Caco-2 (cell line): ENCODE measurements at regions not wholly inside any gene's neighbourhood (a gene's known extent, or its start where the extent isn't known, plus 50 kb on each side); places are given as distances from the start of the nearest gene placed in this dataset.

ENCODE experiments used
- BruUV-seq: library from RNA; stranded (reverse); fragments of 400-500 nt; replicated peaks from 2 replicates; lab custom pipeline; 2021; lab: Mats Ljungman, UMichigan
- CTCF ChIA-PET: fragments of 300-600 bp; sonication (Branson Sonifier 250); formaldehyde crosslinking; loops from one replicate; lab custom pipeline; 2022; ENCODE audit warnings: antibody characterized with exemption; lab: Charles Lee
- POLR2A ChIA-PET: fragments of 300-600 bp; sonication (Branson Sonifier 250); formaldehyde crosslinking; loops from one replicate; lab custom pipeline; 2022; ENCODE audit warnings: antibody characterized with exemption; lab: Charles Lee
- DNase-seq, 2 experiments: peaks; one replicate each; pipeline versions ENCODE4 v3.0.0 to v3.0.0-alpha.2; 2020 to 2022
- H3K27me3 ChIP-seq: replicated peaks from 2 replicates; pipeline ENCODE4 v1.6.0; 2011; ENCODE audit warnings: low read length; ENCODE audit not compliant: control insufficient read depth, insufficient read depth
- H3K36me3 ChIP-seq: 2 replicates; pipeline ENCODE4 v1.5.1; 2011; ENCODE audit warnings: low read length; ENCODE audit not compliant: control insufficient read depth, insufficient read depth
- H3K4me1 ChIP-seq: fragments of 250-450 bp; sonication (Bioruptor Pico); 2 replicates; pipeline ENCODE4 v1.5.1; 2020; ENCODE audit warnings: mild to moderate bottlenecking
- H3K4me3 ChIP-seq: 2 replicates; pipeline ENCODE4 v1.5.1; 2011; ENCODE audit warnings: low read depth, mild to moderate bottlenecking, control low read depth, low read length
- H3K9me3 ChIP-seq: fragments of 250-450 bp; sonication (Bioruptor Pico); 2 replicates; pipeline ENCODE4 v1.5.1; 2020; ENCODE audit warnings: mild to moderate bottlenecking, moderate library complexity
- H3K27ac Mint-ChIP-seq: one replicate; pipeline ENCODE4 v1.8.0; 2022; ENCODE audit warnings: mixed read lengths; ENCODE audit not compliant: unreplicated experiment
- H3K27me3 Mint-ChIP-seq: one replicate; pipeline ENCODE4 v1.8.0; 2022; ENCODE audit warnings: mixed read lengths; ENCODE audit not compliant: insufficient read depth, unreplicated experiment
- H3K36me3 Mint-ChIP-seq: one replicate; pipeline ENCODE4 v1.8.0; 2022; ENCODE audit warnings: mild to moderate bottlenecking, mixed read lengths; ENCODE audit not compliant: insufficient read depth, unreplicated experiment
- H3K4me1 Mint-ChIP-seq: one replicate; pipeline ENCODE4 v1.8.0; 2022; ENCODE audit warnings: low read depth, mixed read lengths; ENCODE audit not compliant: unreplicated experiment
- H3K4me3 Mint-ChIP-seq: one replicate; pipeline ENCODE4 v1.8.0; 2022; ENCODE audit warnings: mild to moderate bottlenecking, moderate library complexity, mixed read lengths; ENCODE audit not compliant: unreplicated experiment
- H3K9me3 Mint-ChIP-seq: one replicate; pipeline ENCODE4 v1.8.0; 2022; ENCODE audit warnings: mixed read lengths; ENCODE audit not compliant: unreplicated experiment
- intact Hi-C: fragments of 100-400 bp; cut with micrococcal nuclease; formaldehyde crosslinking; loops from one replicate; pipeline ENCODE4 v1.10.0; 2022; ENCODE audit not compliant: unreplicated experiment
- TF ChIP-seq, protein P1 (sequence below), 2 experiments: fragments of 200-600 bp in 1 of 2; IDR thresholded peaks; 1 replicate in 1 of 2; 2 replicates in 1 of 2; pipeline versions ENCODE4 v1.5.1 to v1.8.0; 2011 to 2022; ENCODE audit warnings: antibody characterized with exemption in 1 of 2, control low read depth in 1 of 2, inconsistent platforms in 1 of 2, low read depth in 1 of 2, low read length in 1 of 2, mild to moderate bottlenecking in 1 of 2, moderate library complexity in 1 of 2; ENCODE audit not compliant: insufficient read depth in 1 of 2, severe bottlenecking in 1 of 2, unreplicated experiment in 1 of 2

DNA sequence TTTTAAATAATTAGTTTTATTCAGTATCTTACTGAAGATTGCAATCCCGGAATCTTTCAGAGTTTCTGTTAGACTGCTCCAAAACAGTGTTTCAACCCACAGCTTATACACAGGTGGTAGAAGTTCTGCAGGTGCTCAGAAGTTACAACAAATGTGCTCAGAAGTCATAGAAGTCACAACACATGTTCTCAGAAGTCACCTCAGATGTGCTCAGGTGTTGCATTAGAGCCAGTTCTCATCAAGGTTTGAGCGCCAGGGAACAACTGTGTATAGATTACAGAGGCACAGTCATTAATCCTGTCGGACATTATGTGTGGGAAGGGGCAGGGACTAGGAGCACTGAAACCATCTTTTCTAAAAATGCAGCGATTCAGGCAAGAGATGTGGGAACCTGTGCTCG lies 124.5 kb downstream of the ARSF start:
- no peaks in the 10 kb centered on the region for H3K4me1 Mint-ChIP-seq
- Histone ChIP-seq H3K4me3 (no peak overlapping the region), H3K4me1 (no peaks in the 10 kb centered on the region), H3K9me3 (no peaks in the 10 kb centered on the region), H3K27me3 (no peaks in the 10 kb centered on the region), H3K36me3 (no peaks in the 10 kb centered on the region)
- POLR2A ChIA-PET = no interaction called here
- CTCF ChIA-PET = no interaction called here
- H3K27me3 Mint-ChIP-seq = peaks cover 3% of the 10 kb centered on the region
- no peak for DNase-seq
- intact Hi-C loops = no loop called here
- H3K36me3 Mint-ChIP-seq = no peaks in the 10 kb centered on the region
- no peak overlapping the region for H3K27ac Mint-ChIP-seq
- BruUV-seq = no TSS peak
- H3K9me3 Mint-ChIP-seq = no peaks in the 10 kb centered on the region
- TF ChIP-seq, protein P1, sequence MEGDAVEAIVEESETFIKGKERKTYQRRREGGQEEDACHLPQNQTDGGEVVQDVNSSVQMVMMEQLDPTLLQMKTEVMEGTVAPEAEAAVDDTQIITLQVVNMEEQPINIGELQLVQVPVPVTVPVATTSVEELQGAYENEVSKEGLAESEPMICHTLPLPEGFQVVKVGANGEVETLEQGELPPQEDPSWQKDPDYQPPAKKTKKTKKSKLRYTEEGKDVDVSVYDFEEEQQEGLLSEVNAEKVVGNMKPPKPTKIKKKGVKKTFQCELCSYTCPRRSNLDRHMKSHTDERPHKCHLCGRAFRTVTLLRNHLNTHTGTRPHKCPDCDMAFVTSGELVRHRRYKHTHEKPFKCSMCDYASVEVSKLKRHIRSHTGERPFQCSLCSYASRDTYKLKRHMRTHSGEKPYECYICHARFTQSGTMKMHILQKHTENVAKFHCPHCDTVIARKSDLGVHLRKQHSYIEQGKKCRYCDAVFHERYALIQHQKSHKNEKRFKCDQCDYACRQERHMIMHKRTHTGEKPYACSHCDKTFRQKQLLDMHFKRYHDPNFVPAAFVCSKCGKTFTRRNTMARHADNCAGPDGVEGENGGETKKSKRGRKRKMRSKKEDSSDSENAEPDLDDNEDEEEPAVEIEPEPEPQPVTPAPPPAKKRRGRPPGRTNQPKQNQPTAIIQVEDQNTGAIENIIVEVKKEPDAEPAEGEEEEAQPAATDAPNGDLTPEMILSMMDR (IDR thresholded peaks at IDR 0.05; ENCODE audit: insufficient read depth in 1 of 2, low read depth in 1 of 2, low read length in 1 of 2, severe bottlenecking in 1 of 2, unreplicated experiment in 1 of 2) = no peak
- no peak overlapping the region for H3K4me3 Mint-ChIP-seq
